Activated T-cell treated with anti-CD3 and anti-CD28 coated beads, Interleukin-2, amount 50 U/mL, for 72 hours (primary cell): ENCODE measurements at regions not wholly inside any gene's neighbourhood (a gene's known extent, or its start where the extent isn't known, plus 50 kb on each side); places are given as distances from the start of the nearest gene placed in this dataset.
"Not testable (repeated sequence)": the region's sequence is repeated elsewhere in the genome, so short reads cannot be mapped to it uniquely, and the experiment has no call there.

Experiments used
- ATAC-seq, 2 donors: fragments of 150-1000 bp; cut with Tn5 transposase; replicated peaks in 1 of 2; 2 replicates each; pipeline ENCODE4 v1.10.0; 2021; ENCODE audit warnings: moderate library complexity in 2 of 2, mild to moderate bottlenecking in 1 of 2
- DNase-seq, 2 donors: peaks; one replicate each; pipeline ENCODE4 v3.0.0; 2021 to 2022; ENCODE audit warnings: mixed read lengths in 1 of 2
- H3K27ac Mint-ChIP-seq: one replicate; pipeline ENCODE4 v1.8.0; 2022; ENCODE audit warnings: mild to moderate bottlenecking, moderate library complexity, mixed read lengths
- H3K27me3 Mint-ChIP-seq: one replicate; pipeline ENCODE4 v1.8.0; 2022; ENCODE audit warnings: low read depth, mixed read lengths
- H3K36me3 Mint-ChIP-seq, 2 donors: one replicate each; pipeline ENCODE4 v1.8.0; 2022; ENCODE audit warnings: mixed read lengths in 2 of 2, mild to moderate bottlenecking in 1 of 2; ENCODE audit not compliant: insufficient read depth in 2 of 2
- H3K4me1 Mint-ChIP-seq: one replicate; pipeline ENCODE4 v1.8.0; 2022; ENCODE audit warnings: low read depth, mixed read lengths
- H3K4me3 Mint-ChIP-seq, 2 donors: one replicate each; pipeline ENCODE4 v1.8.0; 2022; ENCODE audit warnings: mild to moderate bottlenecking in 2 of 2, mixed read lengths in 2 of 2, moderate library complexity in 2 of 2
- H3K9me3 Mint-ChIP-seq, 2 donors: one replicate each; pipeline ENCODE4 v1.8.0; 2022; ENCODE audit warnings: mixed read lengths in 2 of 2

DNA sequence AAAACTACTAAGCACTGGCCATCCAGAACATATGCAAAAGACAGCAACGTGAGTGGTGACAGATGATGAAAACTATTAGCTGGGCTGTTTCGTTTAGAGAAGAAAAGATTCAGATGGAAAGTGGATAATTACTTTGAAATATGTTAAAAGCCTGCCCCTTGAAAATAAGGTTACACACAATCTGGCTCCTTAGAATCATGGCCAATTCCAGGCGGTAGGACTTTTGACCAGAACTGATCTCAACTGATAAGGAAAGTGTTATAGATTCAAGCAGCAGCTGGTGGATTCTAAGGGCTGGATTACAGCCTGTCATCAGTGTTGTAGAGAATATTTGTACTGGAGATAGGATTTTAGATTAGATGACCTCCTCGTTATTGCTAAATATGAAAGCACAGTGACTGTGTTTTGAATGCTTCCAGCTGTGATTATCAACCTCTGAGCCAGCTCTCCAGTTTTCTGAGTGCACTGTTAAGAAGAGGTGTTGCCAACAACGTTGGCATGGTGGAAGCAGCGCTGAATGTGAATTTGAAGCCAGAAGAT lies 75.1 kb downstream of the KBTBD2 start:
- not testable (repeated sequence) for H3K4me1 Mint-ChIP-seq, H3K4me3 Mint-ChIP-seq, ATAC-seq, DNase-seq, H3K36me3 Mint-ChIP-seq, H3K9me3 Mint-ChIP-seq, H3K27ac Mint-ChIP-seq, H3K27me3 Mint-ChIP-seq

DNA sequence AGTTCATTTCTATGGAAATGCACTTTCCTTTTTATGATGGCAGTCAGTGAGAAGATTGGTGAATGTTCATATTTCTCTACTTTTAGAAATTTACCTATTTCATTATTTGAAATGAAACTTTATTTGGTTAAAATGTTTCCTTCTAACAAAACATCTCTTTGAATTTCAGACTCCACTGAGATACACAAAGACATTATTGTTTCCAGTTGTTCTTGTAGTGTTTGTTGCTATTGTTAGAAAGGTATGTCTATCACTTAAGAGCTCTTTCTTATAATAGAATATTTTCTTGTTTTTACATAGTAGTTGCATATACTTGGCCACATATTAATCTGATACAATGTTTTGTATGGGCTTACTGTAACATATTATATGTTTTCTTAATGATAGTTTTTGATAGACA lies 76.8 kb downstream of the KBTBD2 start:
- ATAC-seq, H3K4me3 Mint-ChIP-seq, DNase-seq, H3K36me3 Mint-ChIP-seq, H3K4me1 Mint-ChIP-seq, H3K27ac Mint-ChIP-seq, H3K9me3 Mint-ChIP-seq, H3K27me3 Mint-ChIP-seq: not testable (repeated sequence)

DNA sequence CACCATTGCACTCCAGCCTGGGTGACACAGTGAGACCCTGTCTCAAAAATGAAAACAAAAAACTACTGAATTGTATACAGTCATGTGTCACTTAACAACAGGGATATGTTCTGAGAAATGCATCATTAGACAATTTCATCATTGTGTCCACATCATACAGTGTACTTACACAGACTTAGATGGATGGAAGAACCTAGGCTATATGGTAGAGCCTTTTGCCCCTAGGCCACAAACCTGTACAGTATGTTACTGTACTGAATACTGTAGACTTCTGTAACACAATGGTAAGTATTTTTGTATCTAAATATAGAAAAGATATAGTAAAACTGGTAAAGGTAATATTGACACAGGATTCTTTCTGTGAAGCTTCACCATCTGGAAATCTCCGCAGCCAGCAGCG lies 81.7 kb downstream of the KBTBD2 start:
- no peaks in the 10 kb centered on the region for H3K36me3 Mint-ChIP-seq
- no peaks in the 10 kb centered on the region for H3K4me1 Mint-ChIP-seq
- ATAC-seq: no peak
- no peaks in the 10 kb centered on the region for H3K27me3 Mint-ChIP-seq
- no peaks in the 10 kb centered on the region for H3K9me3 Mint-ChIP-seq
- H3K27ac Mint-ChIP-seq: no peak overlapping the region
- H3K4me3 Mint-ChIP-seq: no peak overlapping the region
- DNase-seq: no peak

DNA sequence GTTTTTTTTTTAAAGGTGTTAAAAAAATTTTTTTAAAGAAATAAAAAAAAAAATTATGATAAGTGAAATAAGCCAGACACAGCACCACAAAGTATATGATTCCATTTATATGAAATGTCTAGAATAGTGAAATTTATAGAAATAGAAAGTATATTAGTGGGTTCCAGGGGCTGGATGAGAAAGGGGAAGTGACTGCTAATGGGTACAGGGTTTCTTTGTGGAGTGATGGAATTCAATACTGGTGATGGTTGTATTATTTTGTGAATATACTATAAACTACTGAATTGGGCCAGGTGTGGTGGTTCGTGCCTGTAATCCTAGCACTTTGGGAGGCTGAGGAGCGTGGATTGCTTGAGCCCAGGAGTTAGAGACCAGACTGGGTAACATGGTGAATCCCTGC lies 82.2 kb downstream of the KBTBD2 start:
- Mint-ChIP-seq H3K9me3 (no peaks in the 10 kb centered on the region), H3K27ac (no peak overlapping the region), H3K4me3 (no peak overlapping the region), H3K4me1 (no peaks in the 10 kb centered on the region), H3K36me3 (no peaks in the 10 kb centered on the region), H3K27me3 (no peaks in the 10 kb centered on the region)
- DNase-seq (no peak), ATAC-seq (no peak)

DNA sequence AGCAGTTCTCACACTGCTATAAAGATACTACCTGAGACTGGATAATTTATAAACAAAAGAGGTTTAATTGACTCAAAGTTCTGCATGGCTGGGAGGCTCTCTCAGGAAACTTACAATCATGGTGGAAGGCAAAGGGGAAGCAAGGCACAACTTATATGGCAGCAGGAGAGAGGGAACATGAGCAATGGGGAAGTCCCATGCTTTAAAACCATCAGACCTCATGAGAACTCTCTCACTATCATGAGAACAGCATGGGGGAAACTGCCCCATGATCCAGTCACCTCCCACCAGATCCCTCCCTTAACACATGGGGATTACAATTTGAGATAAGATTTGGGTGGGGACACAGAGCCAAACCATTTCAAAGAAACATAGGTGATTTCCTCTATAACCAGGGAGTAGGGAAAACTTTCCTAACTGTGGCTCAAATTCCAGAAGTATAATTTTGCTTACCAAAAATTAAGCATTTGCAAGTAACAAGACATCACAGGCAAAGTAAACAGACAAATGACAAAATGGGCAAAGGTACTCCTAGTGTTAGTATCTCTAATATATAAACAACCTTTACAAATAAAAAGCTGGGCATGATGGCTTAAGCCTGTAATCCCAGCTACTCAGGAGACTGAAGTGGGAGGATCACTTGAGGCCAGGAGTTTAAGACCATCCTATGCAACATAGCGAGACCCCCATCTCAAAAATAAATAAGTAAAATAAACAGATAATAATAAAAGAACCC lies 88.0 kb downstream of the KBTBD2 start:
- no peak for DNase-seq
- Mint-ChIP-seq H3K36me3 (peaks cover 6 to 11% of the 10 kb centered on the region in 2 donors), H3K27ac (no peak overlapping the region), H3K9me3 (peaks cover 5 to 6% of the 10 kb centered on the region in 2 donors), H3K27me3 (peaks cover 1% of the 10 kb centered on the region), H3K4me1 (no peaks in the 10 kb centered on the region), H3K4me3 (no peak overlapping the region)
- ATAC-seq: no peak

DNA sequence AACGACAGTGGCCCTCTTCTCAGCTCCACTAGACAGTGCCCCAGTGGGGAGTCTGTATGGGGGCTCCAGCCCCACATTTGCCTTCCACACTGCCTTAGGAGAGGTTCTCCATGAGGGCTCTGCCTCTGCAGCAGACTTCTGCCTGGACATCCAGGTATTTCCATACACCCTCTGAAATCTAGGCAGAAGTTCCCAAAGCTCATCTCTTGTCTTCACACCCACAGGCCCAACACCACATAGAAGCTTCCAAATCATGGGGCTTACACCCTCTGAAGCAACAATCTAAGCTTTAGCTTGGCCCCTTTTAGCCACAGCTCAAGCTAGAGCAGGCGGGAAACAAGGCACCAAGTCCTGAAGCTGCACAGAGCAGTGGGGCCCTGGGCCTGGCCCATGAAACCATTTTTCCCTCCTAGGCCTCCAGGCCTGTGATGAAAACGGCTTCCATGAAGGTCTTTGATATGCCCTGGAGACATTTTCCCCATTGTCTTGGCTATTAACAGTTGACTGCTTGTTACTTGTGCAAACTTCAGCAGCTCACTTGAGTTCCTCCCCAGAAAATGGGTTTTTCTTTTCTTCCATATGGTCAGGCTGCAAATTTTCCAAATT lies 89.2 kb downstream of the KBTBD2 start:
- H3K4me1 Mint-ChIP-seq: no peaks in the 10 kb centered on the region
- no peak for ATAC-seq
- H3K36me3 Mint-ChIP-seq: peaks cover 6 to 11% of the 10 kb centered on the region in 2 donors
- H3K9me3 Mint-ChIP-seq: peaks cover 5 to 6% of the 10 kb centered on the region in 2 donors
- no peak overlapping the region for H3K27ac Mint-ChIP-seq
- DNase-seq: no peak
- H3K27me3 Mint-ChIP-seq: peaks cover 7% of the 10 kb centered on the region
- no peak overlapping the region for H3K4me3 Mint-ChIP-seq

DNA sequence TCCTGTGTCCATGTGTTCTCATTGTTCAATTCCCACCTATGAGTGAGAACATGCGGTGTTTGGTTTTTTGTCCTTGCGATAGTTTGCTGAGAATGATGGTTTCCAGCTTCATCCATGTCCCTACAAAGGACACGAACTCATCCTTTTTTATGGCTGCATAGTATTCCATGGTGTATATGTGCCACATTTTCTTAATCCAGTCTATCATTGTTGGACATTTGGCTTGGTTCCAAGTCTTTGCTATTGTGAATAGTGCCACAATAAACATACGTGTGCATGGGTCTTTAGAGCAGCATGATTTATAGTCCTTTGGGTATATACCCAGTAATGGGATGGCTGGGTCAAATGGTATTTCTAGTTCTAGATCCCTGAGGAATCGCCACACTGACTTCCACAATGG lies 98.5 kb downstream of the KBTBD2 start:
- not testable (repeated sequence) for ATAC-seq, H3K9me3 Mint-ChIP-seq, H3K27ac Mint-ChIP-seq, H3K4me3 Mint-ChIP-seq, DNase-seq, H3K4me1 Mint-ChIP-seq, H3K36me3 Mint-ChIP-seq
- peaks cover 13% of the 10 kb centered on the region for H3K27me3 Mint-ChIP-seq

DNA sequence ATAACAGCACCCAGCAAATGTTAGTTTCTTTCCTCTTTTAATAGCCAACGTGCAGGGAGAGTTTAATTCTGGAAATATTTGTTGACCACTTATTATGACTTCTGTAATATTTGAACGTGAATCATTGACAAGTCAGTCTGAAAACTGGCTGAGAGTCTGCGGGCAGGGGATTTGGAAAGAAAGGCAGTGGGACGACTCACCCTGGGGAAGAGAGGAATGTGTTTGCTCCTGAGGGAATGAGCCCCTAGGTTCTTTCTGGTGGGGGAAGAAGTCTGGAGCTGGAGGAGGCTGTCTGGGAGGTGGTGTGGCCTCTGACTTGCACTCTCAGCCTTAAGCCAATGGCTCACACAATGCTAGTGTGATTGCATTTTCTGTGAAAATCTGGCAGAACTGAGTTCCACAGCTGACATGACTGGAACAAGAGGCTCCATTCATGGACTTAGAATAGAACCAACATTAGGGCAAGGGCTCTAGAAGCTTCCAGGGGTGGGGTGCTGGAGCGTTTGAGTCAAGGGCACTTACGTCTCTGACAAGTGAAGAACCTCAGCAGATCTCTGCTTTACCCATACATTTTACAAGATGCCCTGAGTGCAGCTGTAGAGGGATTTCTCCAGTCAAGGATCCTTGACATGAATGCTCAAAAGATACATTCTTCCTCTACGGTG lies 100.7 kb downstream of the KBTBD2 start:
- H3K27me3 Mint-ChIP-seq, H3K4me1 Mint-ChIP-seq, ATAC-seq, DNase-seq, H3K9me3 Mint-ChIP-seq, H3K4me3 Mint-ChIP-seq, H3K36me3 Mint-ChIP-seq, H3K27ac Mint-ChIP-seq: not testable (repeated sequence)

DNA sequence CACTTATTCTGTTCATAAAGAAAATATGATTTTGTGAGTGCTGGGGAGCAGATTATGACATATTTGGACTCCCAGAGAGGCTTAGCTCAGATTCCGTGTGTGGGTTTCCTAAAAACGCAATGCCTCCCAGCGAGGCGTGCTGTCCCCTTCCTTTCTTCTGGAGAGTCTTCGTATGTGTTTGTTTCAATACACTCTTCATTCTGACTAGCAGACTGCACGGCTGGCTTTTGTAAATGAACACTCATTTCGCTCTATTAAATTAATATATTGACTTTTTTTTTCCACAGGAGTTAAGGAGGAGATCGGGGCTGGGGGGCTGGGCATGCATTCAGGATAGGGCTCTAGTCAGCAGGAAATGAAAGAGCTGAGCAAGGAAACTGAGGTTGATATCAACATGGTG lies 102.3 kb downstream of the KBTBD2 start:
- H3K36me3 Mint-ChIP-seq, ATAC-seq: not testable (repeated sequence)

DNA sequence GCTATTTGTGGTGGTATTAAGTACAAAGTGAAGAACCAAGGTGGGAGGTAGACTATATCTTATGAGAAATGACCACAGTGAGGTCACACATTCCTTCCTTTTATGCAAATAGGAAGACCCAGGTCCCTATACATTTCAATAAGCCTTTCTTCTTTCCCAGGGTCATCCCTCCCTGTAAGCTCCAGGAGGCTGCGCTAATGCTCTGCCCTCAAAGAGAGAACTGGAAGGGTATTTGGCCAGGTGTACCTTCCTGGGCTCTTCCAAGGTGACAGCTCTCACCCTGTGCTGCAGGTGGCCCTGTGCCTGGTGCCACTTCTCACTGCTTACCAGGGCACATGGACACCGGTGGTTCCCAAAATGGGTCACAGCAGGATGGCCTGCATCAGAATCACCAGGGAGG lies 103.4 kb downstream of the KBTBD2 start:
- not testable (repeated sequence) for ATAC-seq, H3K4me1 Mint-ChIP-seq, H3K27ac Mint-ChIP-seq, DNase-seq, H3K9me3 Mint-ChIP-seq, H3K36me3 Mint-ChIP-seq, H3K27me3 Mint-ChIP-seq, H3K4me3 Mint-ChIP-seq

More for the DNA sequence above, 102.3 kb downstream of the KBTBD2 start:
- not testable (repeated sequence) for H3K4me1 Mint-ChIP-seq, H3K9me3 Mint-ChIP-seq, H3K4me3 Mint-ChIP-seq, H3K27ac Mint-ChIP-seq, H3K27me3 Mint-ChIP-seq, DNase-seq

DNA sequence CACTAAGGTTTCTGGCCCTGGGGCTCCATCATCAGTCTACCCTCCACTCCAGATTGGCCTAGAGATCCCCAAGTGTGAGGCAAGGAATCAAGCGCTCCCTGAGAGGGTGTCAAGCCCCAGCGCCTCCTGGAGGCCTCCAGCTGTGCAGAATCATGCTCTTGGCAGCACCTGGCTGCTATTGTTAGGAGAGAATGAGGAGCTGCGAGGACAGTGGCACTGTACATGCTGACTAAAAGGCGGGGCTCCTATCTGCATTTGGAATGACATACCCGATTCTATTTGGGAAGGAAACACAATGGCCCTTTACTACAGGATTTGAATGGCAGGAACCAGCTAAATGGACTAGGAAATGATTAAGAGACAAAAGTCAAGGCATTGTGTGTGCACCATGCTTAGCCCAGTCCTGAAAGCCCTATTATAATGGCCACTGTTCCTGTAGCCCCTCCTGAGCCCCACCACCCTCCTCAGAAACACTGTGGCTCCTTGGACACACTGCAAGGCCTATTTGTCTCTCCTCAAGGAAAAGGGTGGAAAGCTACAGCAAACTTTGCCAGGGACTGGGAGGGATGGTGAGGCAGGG lies 106.1 kb downstream of the KBTBD2 start:
- not testable (repeated sequence) for H3K9me3 Mint-ChIP-seq, ATAC-seq, H3K27ac Mint-ChIP-seq, DNase-seq, H3K27me3 Mint-ChIP-seq, H3K36me3 Mint-ChIP-seq, H3K4me1 Mint-ChIP-seq, H3K4me3 Mint-ChIP-seq

DNA sequence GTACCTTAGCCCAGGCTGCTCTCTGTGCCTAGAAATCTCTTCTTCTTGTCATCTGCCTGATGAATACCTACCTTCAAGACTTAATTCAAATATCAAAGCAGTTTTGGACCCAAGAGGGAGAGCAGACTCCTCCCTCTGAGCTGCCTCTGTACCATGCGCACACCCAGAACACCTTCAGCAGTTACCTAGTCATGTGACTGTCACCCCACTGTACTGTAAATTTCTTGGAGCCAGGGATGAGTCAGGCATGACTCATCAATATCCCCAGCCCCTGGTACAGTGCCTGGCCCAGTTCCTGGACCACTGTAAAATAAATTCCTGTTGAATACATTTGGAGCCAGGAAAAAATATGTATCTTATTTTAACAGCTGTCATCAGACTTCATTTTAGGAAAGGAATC lies 111.7 kb downstream of the KBTBD2 start:
- not testable (repeated sequence) for ATAC-seq, H3K36me3 Mint-ChIP-seq, H3K27me3 Mint-ChIP-seq, H3K27ac Mint-ChIP-seq, H3K9me3 Mint-ChIP-seq, H3K4me1 Mint-ChIP-seq, DNase-seq, H3K4me3 Mint-ChIP-seq

DNA sequence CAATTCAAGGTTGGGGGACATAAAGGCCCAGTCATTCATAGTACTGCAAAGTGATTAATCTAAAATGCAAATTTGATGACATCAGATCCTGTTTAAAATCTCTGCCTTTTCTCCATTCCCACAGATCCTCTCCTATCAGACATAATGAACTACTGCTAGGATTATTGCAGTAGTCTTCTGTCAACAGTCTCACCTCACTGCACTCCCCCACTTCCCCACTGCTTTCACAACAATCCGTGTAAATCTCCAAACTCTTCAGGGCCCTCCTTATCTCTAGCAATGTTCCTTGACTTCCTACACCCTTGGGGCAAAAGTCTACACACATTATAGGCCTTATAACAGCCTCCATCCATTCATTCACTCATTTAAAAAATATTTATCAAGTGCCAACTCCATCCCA lies 112.4 kb downstream of the KBTBD2 start:
- Mint-ChIP-seq H3K9me3 (no peaks in the 10 kb centered on the region), H3K4me1 (no peaks in the 10 kb centered on the region), H3K27ac (no peak overlapping the region)

More for the DNA sequence above, 112.4 kb downstream of the KBTBD2 start:
- DNase-seq: no peak
- H3K36me3 Mint-ChIP-seq: no peaks in the 10 kb centered on the region
- no peak overlapping the region for H3K4me3 Mint-ChIP-seq
- no peak for ATAC-seq
- peaks cover 9% of the 10 kb centered on the region for H3K27me3 Mint-ChIP-seq
